Activated CD8-positive, alpha-beta T cell treated with anti-CD3 and anti-CD28 coated beads for 36 hours (primary cell): ENCODE measurements at regions not wholly inside any gene's neighbourhood (a gene's known extent, or its start where the extent isn't known, plus 50 kb on each side); places are given as distances from the start of the nearest gene placed in this dataset.

Experiments used
- ATAC-seq: fragments of 200-7000 bp; cut with Tn5 transposase; one replicate; pipeline ENCODE4 v1.10.0; 2021; ENCODE audit warnings: mild to moderate bottlenecking, moderate library complexity
- CTCF ChIA-PET: fragments of 350-600 bp; sonication (Branson Sonifier 250); formaldehyde crosslinking; loops from one replicate; lab custom pipeline; 2021; ENCODE audit warnings: antibody characterized with exemption; lab: Charles Lee
- POLR2A ChIA-PET: fragments of 350-600 bp; sonication (Branson Sonifier 250); formaldehyde crosslinking; loops from one replicate; lab custom pipeline; 2021; ENCODE audit warnings: antibody characterized with exemption; lab: Charles Lee
- DNase-seq: peaks from one replicate; pipeline ENCODE4 v3.0.0-alpha.2; 2020
- H3K27ac Mint-ChIP-seq: one replicate; pipeline ENCODE4 v1.8.0; 2021; ENCODE audit warnings: mild to moderate bottlenecking, mixed read lengths
- H3K27me3 Mint-ChIP-seq: one replicate; pipeline ENCODE4 v1.8.0; 2021; ENCODE audit warnings: mixed read lengths
- H3K36me3 Mint-ChIP-seq: one replicate; pipeline ENCODE4 v1.8.0; 2021; ENCODE audit warnings: low read depth, mixed read lengths
- H3K4me1 Mint-ChIP-seq: one replicate; pipeline ENCODE4 v1.8.0; 2021; ENCODE audit warnings: low read depth, mixed read lengths
- H3K4me3 Mint-ChIP-seq: one replicate; pipeline ENCODE4 v1.8.0; 2021; ENCODE audit warnings: mild to moderate bottlenecking, moderate library complexity, mixed read lengths
- H3K9me3 Mint-ChIP-seq: one replicate; pipeline ENCODE4 v1.8.0; 2021; ENCODE audit warnings: mixed read lengths
- CTCF ChIP-seq: fragments of 200-600 bp; IDR thresholded peaks from one replicate; pipeline ENCODE4 v1.8.0; 2022; ENCODE audit warnings: antibody characterized with exemption, mild to moderate bottlenecking
- intact Hi-C: fragments of 100-400 bp; cut with micrococcal nuclease; formaldehyde crosslinking; loops from one replicate; pipeline ENCODE4 v1.10.0; 2022

- intact Hi-C loops = no loop called here
- ChIA-PET CTCF (interaction anchor here (1.4 kb wide), 1 partner anchor 191 kb away, joined by 5 read pairs; no protein-coding TSS in a partner anchor), POLR2A (interaction anchor here (1.2 kb wide), 1 partner anchor 11 kb away, joined by 5 read pairs; no protein-coding TSS in a partner anchor)
- no peak for DNase-seq
- no peak overlapping the region for H3K4me3 Mint-ChIP-seq
- H3K9me3 Mint-ChIP-seq = no peaks in the 10 kb centered on the region
- H3K27ac Mint-ChIP-seq = no peak overlapping the region
- TF ChIP-seq CTCF = no peak
- H3K36me3 Mint-ChIP-seq = no peaks in the 10 kb centered on the region
- peaks cover 10% of the 10 kb centered on the region for H3K27me3 Mint-ChIP-seq
- ATAC-seq = no peak
- H3K4me1 Mint-ChIP-seq = peaks cover 6% of the 10 kb centered on the region
Observed at GRCh38 chr1:30189818-30190500, 533.4 kb downstream of the MATN1 start.

GRCh38 chr1:30188999-30189398, 534.4 kb downstream of the MATN1 start:
- no peak overlapping the region for H3K27ac Mint-ChIP-seq
- ATAC-seq (no peak), DNase-seq (no peak)
- intact Hi-C loops = no loop called here
- CTCF ChIA-PET = interaction anchor here (1.0 kb wide), 1 partner anchor 191 kb away, joined by 4 read pairs; no protein-coding TSS in a partner anchor
- H3K9me3 Mint-ChIP-seq = no peaks in the 10 kb centered on the region
- no peaks in the 10 kb centered on the region for H3K36me3 Mint-ChIP-seq
- TF ChIP-seq CTCF = no peak
- peaks cover 10% of the 10 kb centered on the region for H3K27me3 Mint-ChIP-seq
- H3K4me1 Mint-ChIP-seq = peaks cover 6% of the 10 kb centered on the region
- POLR2A ChIA-PET = interaction anchor here (1.2 kb wide), 1 partner anchor 10 kb away, joined by 5 read pairs; no protein-coding TSS in a partner anchor
- H3K4me3 Mint-ChIP-seq = no peak overlapping the region

GRCh38 chr1:30188329-30188728, 535.1 kb downstream of the MATN1 start:
- Mint-ChIP-seq H3K4me1 (peaks cover 6% of the 10 kb centered on the region), H3K4me3 (no peak overlapping the region), H3K27me3 (peaks cover 10% of the 10 kb centered on the region), H3K9me3 (no peaks in the 10 kb centered on the region), H3K36me3 (no peaks in the 10 kb centered on the region), H3K27ac (no peak overlapping the region)
- TF ChIP-seq CTCF = no peak
- intact Hi-C loops = no loop called here
- CTCF ChIA-PET = interaction anchor here (1.0 kb wide), 1 partner anchor 192 kb away, joined by 4 read pairs; no protein-coding TSS in a partner anchor
- ATAC-seq = no peak
- POLR2A ChIA-PET = no interaction called here
- no peak for DNase-seq

GRCh38 chr1:30187413-30188023, 535.9 kb downstream of the MATN1 start:
- no peaks in the 10 kb centered on the region for H3K9me3 Mint-ChIP-seq
- ChIA-PET POLR2A (no interaction called here), CTCF (no interaction called here)
- DNase-seq (no peak), ATAC-seq (no peak)
- no peaks in the 10 kb centered on the region for H3K36me3 Mint-ChIP-seq
- H3K27me3 Mint-ChIP-seq = peaks cover 10% of the 10 kb centered on the region
- no peak for TF ChIP-seq CTCF
- H3K4me3 Mint-ChIP-seq = no peak overlapping the region
- H3K4me1 Mint-ChIP-seq = peaks cover 6% of the 10 kb centered on the region
- intact Hi-C loops = no loop called here
- no peak overlapping the region for H3K27ac Mint-ChIP-seq

- Mint-ChIP-seq H3K4me1 (peaks cover 6% of the 10 kb centered on the region), H3K9me3 (no peaks in the 10 kb centered on the region), H3K27me3 (peaks cover 10% of the 10 kb centered on the region), H3K36me3 (no peaks in the 10 kb centered on the region), H3K4me3 (no peak overlapping the region), H3K27ac (no peak overlapping the region)
- intact Hi-C loops = no loop called here
- DNase-seq (no peak), ATAC-seq (no peak)
- CTCF ChIA-PET = no interaction called here
- POLR2A ChIA-PET = no interaction called here
- TF ChIP-seq CTCF = no peak
Observed at GRCh38 chr1:30186586-30186985, 536.8 kb downstream of the MATN1 start.
